Upper lobe of right lung (tissue), 1 donor: ENCODE measurements at regions not wholly inside any gene's neighbourhood (a gene's known extent, or its start where the extent isn't known, plus 50 kb on each side); places are given as distances from the start of the nearest gene placed in this dataset.

Source experiments
- ATAC-seq: fragments of 200-7000 bp; cut with Tn5 transposase; one replicate; pipeline ENCODE4 v1.9.1; 2020; ENCODE audit warnings: mild to moderate bottlenecking, moderate library complexity
- DNase-seq: peaks from one replicate; pipeline ENCODE4 v3.0.0-alpha.2; 2020
- H3K27ac ChIP-seq: fragments of 200-600 bp; one replicate; pipeline ENCODE4 v1.8.0; 2022
- H3K27me3 ChIP-seq: fragments of 200-600 bp; one replicate; pipeline ENCODE4 v1.8.0; 2022; ENCODE audit warnings: mild to moderate bottlenecking
- H3K36me3 ChIP-seq: fragments of 200-600 bp; one replicate; pipeline ENCODE4 v1.8.0; 2022
- H3K4me1 ChIP-seq: fragments of 200-600 bp; one replicate; pipeline ENCODE4 v1.8.0; 2022
- H3K4me3 ChIP-seq: fragments of 200-600 bp; one replicate; pipeline ENCODE4 v1.8.0; 2022; ENCODE audit warnings: mild to moderate bottlenecking
- H3K9me3 ChIP-seq: fragments of 200-600 bp; one replicate; pipeline ENCODE4 v1.8.0; 2022
- intact Hi-C: fragments of 100-400 bp; cut with DNase I; formaldehyde crosslinking; loops from one replicate; pipeline ENCODE4 v1.11.0; 2022
- TF ChIP-seq, protein P1 (sequence below): fragments of 200-600 bp; IDR thresholded peaks from one replicate; pipeline ENCODE4 v1.8.0; 2022; ENCODE audit warnings: antibody characterized with exemption
- donor health status: DM: no; HTN: yes; CAD: no; lungs with severe emphysema.

DNA sequence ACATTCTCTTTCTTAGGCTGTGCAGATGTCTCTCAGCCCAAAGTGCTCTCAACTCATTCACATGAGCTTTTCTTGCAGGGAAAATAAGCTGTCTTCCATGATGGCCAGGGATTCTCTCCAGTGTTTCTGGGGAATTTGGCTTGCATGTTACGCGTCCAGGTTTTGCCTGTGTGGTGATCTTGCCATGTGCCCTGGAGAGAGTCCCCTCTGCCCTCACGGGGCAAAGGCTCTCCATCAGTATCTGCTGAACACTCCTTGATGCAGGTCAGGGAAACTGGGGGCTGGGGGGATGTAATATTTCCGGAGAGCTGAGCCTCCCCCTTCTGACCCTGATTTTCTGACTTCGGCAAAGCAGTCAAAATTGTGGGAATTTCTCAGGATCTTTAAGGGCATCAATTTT, 87.6 kb downstream of the ACKR3 start:
- intact Hi-C loops: no loop called here
- no peak for DNase-seq

DNA sequence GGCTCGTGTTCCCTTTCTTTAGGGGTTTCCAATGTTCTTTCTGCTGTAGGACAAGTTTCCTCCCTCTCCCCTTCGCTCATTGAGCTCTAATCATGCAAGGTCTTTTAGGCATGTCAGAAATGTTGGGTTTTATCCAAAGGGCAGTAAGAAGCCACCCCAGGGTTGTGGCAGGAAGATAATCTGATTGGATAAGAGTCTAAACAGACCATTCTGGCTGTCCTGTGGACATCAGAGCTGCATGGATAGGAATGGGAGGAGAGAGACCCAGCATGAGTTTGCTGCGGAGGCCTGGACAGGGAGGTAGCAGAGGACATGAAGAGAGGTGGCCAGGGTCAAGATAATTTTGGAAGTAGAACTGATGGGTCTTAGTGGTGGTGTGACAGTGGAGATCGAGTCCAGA, 88.2 kb downstream of the ACKR3 start:
- no peak overlapping the region for H3K4me3 ChIP-seq
- peaks cover 8% of the 10 kb centered on the region for H3K4me1 ChIP-seq
- ATAC-seq (no peak), DNase-seq (no peak)
- no peaks in the 10 kb centered on the region for H3K9me3 ChIP-seq
- no peak overlapping the region for H3K27ac ChIP-seq
- no peaks in the 10 kb centered on the region for H3K36me3 ChIP-seq
- H3K27me3 ChIP-seq: no peaks in the 10 kb centered on the region
- intact Hi-C loops: no loop called here
- TF ChIP-seq, protein P1, sequence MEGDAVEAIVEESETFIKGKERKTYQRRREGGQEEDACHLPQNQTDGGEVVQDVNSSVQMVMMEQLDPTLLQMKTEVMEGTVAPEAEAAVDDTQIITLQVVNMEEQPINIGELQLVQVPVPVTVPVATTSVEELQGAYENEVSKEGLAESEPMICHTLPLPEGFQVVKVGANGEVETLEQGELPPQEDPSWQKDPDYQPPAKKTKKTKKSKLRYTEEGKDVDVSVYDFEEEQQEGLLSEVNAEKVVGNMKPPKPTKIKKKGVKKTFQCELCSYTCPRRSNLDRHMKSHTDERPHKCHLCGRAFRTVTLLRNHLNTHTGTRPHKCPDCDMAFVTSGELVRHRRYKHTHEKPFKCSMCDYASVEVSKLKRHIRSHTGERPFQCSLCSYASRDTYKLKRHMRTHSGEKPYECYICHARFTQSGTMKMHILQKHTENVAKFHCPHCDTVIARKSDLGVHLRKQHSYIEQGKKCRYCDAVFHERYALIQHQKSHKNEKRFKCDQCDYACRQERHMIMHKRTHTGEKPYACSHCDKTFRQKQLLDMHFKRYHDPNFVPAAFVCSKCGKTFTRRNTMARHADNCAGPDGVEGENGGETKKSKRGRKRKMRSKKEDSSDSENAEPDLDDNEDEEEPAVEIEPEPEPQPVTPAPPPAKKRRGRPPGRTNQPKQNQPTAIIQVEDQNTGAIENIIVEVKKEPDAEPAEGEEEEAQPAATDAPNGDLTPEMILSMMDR: no peak

More for the DNA sequence above, 87.6 kb downstream of the ACKR3 start:
- ATAC-seq: no peak
- H3K4me1 ChIP-seq: peaks cover 8% of the 10 kb centered on the region
- no peaks in the 10 kb centered on the region for H3K27me3 ChIP-seq
- H3K27ac ChIP-seq: no peak overlapping the region
- H3K4me3 ChIP-seq: no peak overlapping the region
- no peaks in the 10 kb centered on the region for H3K9me3 ChIP-seq
- no peaks in the 10 kb centered on the region for H3K36me3 ChIP-seq
- TF ChIP-seq, protein P1: no peak

- intact Hi-C loops: no loop called here
- ATAC-seq: no peak
- Histone ChIP-seq H3K4me1 (peaks cover 8% of the 10 kb centered on the region), H3K27ac (no peak overlapping the region), H3K9me3 (no peaks in the 10 kb centered on the region), H3K27me3 (no peaks in the 10 kb centered on the region), H3K36me3 (no peaks in the 10 kb centered on the region), H3K4me3 (no peak overlapping the region)
- TF ChIP-seq, protein P1: no peak
- DNase-seq: no peak
Measured at GRCh38 chr2:236658974-236659757, 89.5 kb downstream of the ACKR3 start.

DNA sequence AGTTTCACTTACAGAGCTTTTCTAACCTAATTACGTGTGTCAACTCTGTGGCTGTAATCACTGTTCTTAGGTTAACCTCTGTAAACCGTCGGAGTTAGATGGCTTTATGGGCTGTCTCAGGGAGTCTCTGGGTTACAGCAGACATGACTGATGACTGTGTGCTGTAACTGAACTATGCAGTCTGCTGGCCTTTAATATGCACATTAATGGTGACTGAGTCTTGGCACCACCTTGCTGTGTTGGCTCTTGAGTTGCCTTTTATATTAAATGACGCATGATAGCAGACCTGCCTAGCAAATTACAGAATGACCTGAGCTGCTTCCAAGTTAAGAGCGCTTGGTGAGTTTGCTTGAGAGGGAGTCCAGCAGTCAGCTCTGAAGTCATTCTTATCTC, 90.1 kb downstream of the ACKR3 start:
- H3K36me3 ChIP-seq: no peaks in the 10 kb centered on the region
- DNase-seq (no peak), ATAC-seq (peak; percentile 26)
- H3K27me3 ChIP-seq: no peaks in the 10 kb centered on the region
- H3K4me1 ChIP-seq: peaks cover 8% of the 10 kb centered on the region
- TF ChIP-seq, protein P1: no peak
- no peak overlapping the region for H3K27ac ChIP-seq
- no peak overlapping the region for H3K4me3 ChIP-seq
- no peaks in the 10 kb centered on the region for H3K9me3 ChIP-seq
- intact Hi-C loops: no loop called here

- H3K27me3 ChIP-seq: no peaks in the 10 kb centered on the region
- H3K36me3 ChIP-seq: no peaks in the 10 kb centered on the region
- H3K27ac ChIP-seq: peak overlapping the region; percentile 30
- intact Hi-C loops: no loop called here
- no peak overlapping the region for H3K4me3 ChIP-seq
- peaks cover 8% of the 10 kb centered on the region for H3K4me1 ChIP-seq
- peak; percentile 16 for ATAC-seq
- no peaks in the 10 kb centered on the region for H3K9me3 ChIP-seq
- DNase-seq: no peak
- TF ChIP-seq, protein P1: no peak
Measured at GRCh38 chr2:236661061-236661761, 91.6 kb downstream of the ACKR3 start.
